BJ (cell line): ENCODE measurements at regions not wholly inside any gene's neighbourhood (a gene's known extent, or its start where the extent isn't known, plus 50 kb on each side); places are given as distances from the start of the nearest gene placed in this dataset.

Experiments used
- CTCF ChIA-PET: fragments of 350-600 bp; formaldehyde crosslinking; extraction: SDS; loops from one replicate; lab custom pipeline; 2021; ENCODE audit warnings: antibody characterized with exemption, inconsistent platforms; lab: Yijun Ruan, JAX
- POLR2A ChIA-PET: fragments of 300-600 bp; sonication (Branson Sonifier 250); formaldehyde crosslinking; extraction: SDS; loops from one replicate; lab custom pipeline; 2021; ENCODE audit warnings: antibody characterized with exemption; lab: Charles Lee
- DNase-seq: peaks from one replicate; pipeline ENCODE4 v3.0.0-alpha.2; 2011; ENCODE audit warnings: low read depth
- H3K27me3 ChIP-seq: 2 replicates; pipeline ENCODE4 v1.6.0; 2011; ENCODE audit warnings: low read length; ENCODE audit not compliant: control insufficient read depth, insufficient read depth
- H3K36me3 ChIP-seq: 2 replicates; pipeline ENCODE4 v1.5.1; 2011; ENCODE audit warnings: low read length; ENCODE audit not compliant: control insufficient read depth, insufficient read depth
- H3K4me3 ChIP-seq: 2 replicates; pipeline ENCODE4 v1.5.1; 2011; ENCODE audit warnings: low read depth, mild to moderate bottlenecking, control low read depth, low read length
- CTCF ChIP-seq: IDR thresholded peaks from 2 replicates; pipeline ENCODE4 v1.5.1; 2011; ENCODE audit warnings: low read depth, mild to moderate bottlenecking, control low read depth, inconsistent platforms, low read length, moderate library complexity; ENCODE audit not compliant: insufficient read depth

- H3K27me3 ChIP-seq: no peaks in the 10 kb centered on the region
- ChIA-PET POLR2A (no interaction called here), CTCF (no interaction called here)
- no peak for TF ChIP-seq CTCF
- H3K36me3 ChIP-seq: no peaks in the 10 kb centered on the region
- no peak overlapping the region for H3K4me3 ChIP-seq
- DNase-seq: no peak
Measured at GRCh38 chr13:63088226-63088625, 1672.6 kb upstream of the PCDH20 start.

GRCh38 chr13:63086286-63086685 is 1670.6 kb upstream of the PCDH20 start:
- no peak for DNase-seq
- Histone ChIP-seq H3K27me3 (no peaks in the 10 kb centered on the region), H3K36me3 (no peaks in the 10 kb centered on the region), H3K4me3 (no peak overlapping the region)
- CTCF ChIA-PET: no interaction called here
- POLR2A ChIA-PET: no interaction called here
- TF ChIP-seq CTCF: no peak

- no peak for TF ChIP-seq CTCF
- POLR2A ChIA-PET: no interaction called here
- no peaks in the 10 kb centered on the region for H3K27me3 ChIP-seq
- DNase-seq: no peak
- H3K4me3 ChIP-seq: no peak overlapping the region
- H3K36me3 ChIP-seq: no peaks in the 10 kb centered on the region
- CTCF ChIA-PET: no interaction called here
Measured at GRCh38 chr13:63085851-63086250, 1670.2 kb upstream of the PCDH20 start.

- TF ChIP-seq CTCF: no peak
- no peak for DNase-seq
- Histone ChIP-seq H3K4me3 (no peak overlapping the region), H3K36me3 (no peaks in the 10 kb centered on the region), H3K27me3 (no peaks in the 10 kb centered on the region)
- ChIA-PET POLR2A (no interaction called here), CTCF (no interaction called here)
Measured at GRCh38 chr13:63081400-63082014, 1665.9 kb upstream of the PCDH20 start.

GRCh38 chr13:63075126-63075525 is 1659.5 kb upstream of the PCDH20 start:
- ChIA-PET CTCF (no interaction called here), POLR2A (no interaction called here)
- Histone ChIP-seq H3K36me3 (no peaks in the 10 kb centered on the region), H3K4me3 (no peak overlapping the region), H3K27me3 (no peaks in the 10 kb centered on the region)
- DNase-seq: no peak
- TF ChIP-seq CTCF: no peak
